Right atrium auricular region (tissue), 2 donors: ENCODE measurements at regions not wholly inside any gene's neighbourhood (a gene's known extent, or its start where the extent isn't known, plus 50 kb on each side); places are given as distances from the start of the nearest gene placed in this dataset.

Experiments used
- DNase-seq: peaks from one replicate; pipeline ENCODE4 v3.0.0-alpha.2; 2019; ENCODE audit warnings: low spot score
- H3K27ac ChIP-seq, 2 donors: fragments of 200-600 bp; sonication (generic); 1 replicate in 1 of 2; 2 replicates in 1 of 2; pipeline ENCODE4 v1.5.1; 2016 to 2019
- H3K27me3 ChIP-seq, 2 donors: fragments of 200-600 bp; sonication (generic); one replicate each; pipeline versions ENCODE4 v1.5.1 to v1.6.0; 2017 to 2019
- H3K36me3 ChIP-seq: fragments of 200-600 bp; sonication (generic); one replicate; pipeline ENCODE4 v1.5.1; 2016
- H3K4me1 ChIP-seq, 2 donors: fragments of 200-600 bp; sonication (generic); one replicate each; pipeline versions ENCODE4 v1.5.1 to v1.6.0; 2017 to 2019
- H3K4me3 ChIP-seq, 2 donors: fragments of 200-600 bp; sonication (generic); 1 replicate in 1 of 2; 2 replicates in 1 of 2; pipeline ENCODE4 v1.5.1; 2017 to 2019; ENCODE audit warnings: mild to moderate bottlenecking in 1 of 2, moderate library complexity in 1 of 2
- H3K9me3 ChIP-seq, 2 donors: fragments of 200-600 bp; sonication (generic); one replicate each; pipeline ENCODE4 v1.5.1; 2019
- CTCF ChIP-seq, 2 donors: fragments of 200-600 bp; sonication (generic); IDR thresholded peaks; one replicate each; pipeline ENCODE4 v1.5.1; 2019; ENCODE audit warnings: antibody characterized with exemption in 2 of 2

- no peak for DNase-seq
- Histone ChIP-seq H3K27me3 (no peaks in the 10 kb centered on the region), H3K4me3 (no peak overlapping the region), H3K4me1 (no peaks in the 10 kb centered on the region), H3K36me3 (no peaks in the 10 kb centered on the region), H3K27ac (no peak overlapping the region), H3K9me3 (no peaks in the 10 kb centered on the region)
- TF ChIP-seq CTCF (IDR thresholded peaks at IDR 0.05) = no peak
These were observed 120.3 kb downstream of the ZNF664 start for GRCh38 chr12:124093297-124093696.

- TF ChIP-seq CTCF (IDR thresholded peaks at IDR 0.05) = no peak
- no peak for DNase-seq
- no peaks in the 10 kb centered on the region for H3K27me3 ChIP-seq
- H3K36me3 ChIP-seq = no peaks in the 10 kb centered on the region
- H3K4me3 ChIP-seq = no peak overlapping the region
- no peaks in the 10 kb centered on the region for H3K4me1 ChIP-seq
- no peak overlapping the region for H3K27ac ChIP-seq
- no peaks in the 10 kb centered on the region for H3K9me3 ChIP-seq
These were observed 121.2 kb downstream of the ZNF664 start for GRCh38 chr12:124094188-124094587.

- Histone ChIP-seq H3K9me3 (no peaks in the 10 kb centered on the region), H3K36me3 (no peaks in the 10 kb centered on the region), H3K27me3 (no peaks in the 10 kb centered on the region), H3K4me3 (no peak overlapping the region), H3K4me1 (no peaks in the 10 kb centered on the region), H3K27ac (no peak overlapping the region)
- no peak for TF ChIP-seq CTCF (IDR thresholded peaks at IDR 0.05)
- no peak for DNase-seq
These were observed 121.7 kb downstream of the ZNF664 start for GRCh38 chr12:124094733-124095132.

GRCh38 chr12:124096109-124096508 is 123.1 kb downstream of the ZNF664 start:
- no peaks in the 10 kb centered on the region for H3K4me1 ChIP-seq
- no peak for DNase-seq
- H3K27ac ChIP-seq = no peak overlapping the region
- no peak for TF ChIP-seq CTCF (IDR thresholded peaks at IDR 0.05)
- no peaks in the 10 kb centered on the region for H3K9me3 ChIP-seq
- H3K27me3 ChIP-seq = no peaks in the 10 kb centered on the region
- no peak overlapping the region for H3K4me3 ChIP-seq
- no peaks in the 10 kb centered on the region for H3K36me3 ChIP-seq

GRCh38 chr12:124096869-124097434 is 123.9 kb downstream of the ZNF664 start:
- H3K9me3 ChIP-seq = no peaks in the 10 kb centered on the region
- no peak for DNase-seq
- no peak for TF ChIP-seq CTCF (IDR thresholded peaks at IDR 0.05)
- no peaks in the 10 kb centered on the region for H3K27me3 ChIP-seq
- H3K4me3 ChIP-seq = no peak overlapping the region
- H3K4me1 ChIP-seq = no peaks in the 10 kb centered on the region
- no peaks in the 10 kb centered on the region for H3K36me3 ChIP-seq
- no peak overlapping the region for H3K27ac ChIP-seq

- Histone ChIP-seq H3K27ac (no peak overlapping the region), H3K36me3 (no peaks in the 10 kb centered on the region), H3K4me3 (no peak overlapping the region), H3K9me3 (no peaks in the 10 kb centered on the region), H3K27me3 (no peaks in the 10 kb centered on the region), H3K4me1 (no peaks in the 10 kb centered on the region)
- DNase-seq = no peak
- no peak for TF ChIP-seq CTCF (IDR thresholded peaks at IDR 0.05)
These were observed 124.7 kb downstream of the ZNF664 start for GRCh38 chr12:124097701-124098100.
